GM19438 (cell line): ENCODE measurements at regions not wholly inside any gene's neighbourhood (a gene's known extent, or its start where the extent isn't known, plus 50 kb on each side); places are given as distances from the start of the nearest gene placed in this dataset.

ENCODE experiments used
- ATAC-seq: cut with Tn5 transposase; IDR thresholded peaks from one replicate; pipeline ENCODE4 v1.9.1; 2021; ENCODE audit warnings: low read depth; ENCODE audit not compliant: unreplicated experiment

- no peak for ATAC-seq
These were observed 196.1 kb downstream of the BCL11B start for GRCh38 chr14:99075771-99076375.

GRCh38 chr14:99077076-99077843, 194.7 kb downstream of the BCL11B start:
- no peak for ATAC-seq

- no peak for ATAC-seq
These were observed 194.2 kb downstream of the BCL11B start for GRCh38 chr14:99077844-99078236.

GRCh38 chr14:99078426-99078825, 193.6 kb downstream of the BCL11B start:
- ATAC-seq = no peak

- ATAC-seq = no peak
These were observed 192.8 kb downstream of the BCL11B start for GRCh38 chr14:99079061-99079727.

- ATAC-seq = no peak
These were observed 191.7 kb downstream of the BCL11B start for GRCh38 chr14:99080306-99080705.

DNA sequence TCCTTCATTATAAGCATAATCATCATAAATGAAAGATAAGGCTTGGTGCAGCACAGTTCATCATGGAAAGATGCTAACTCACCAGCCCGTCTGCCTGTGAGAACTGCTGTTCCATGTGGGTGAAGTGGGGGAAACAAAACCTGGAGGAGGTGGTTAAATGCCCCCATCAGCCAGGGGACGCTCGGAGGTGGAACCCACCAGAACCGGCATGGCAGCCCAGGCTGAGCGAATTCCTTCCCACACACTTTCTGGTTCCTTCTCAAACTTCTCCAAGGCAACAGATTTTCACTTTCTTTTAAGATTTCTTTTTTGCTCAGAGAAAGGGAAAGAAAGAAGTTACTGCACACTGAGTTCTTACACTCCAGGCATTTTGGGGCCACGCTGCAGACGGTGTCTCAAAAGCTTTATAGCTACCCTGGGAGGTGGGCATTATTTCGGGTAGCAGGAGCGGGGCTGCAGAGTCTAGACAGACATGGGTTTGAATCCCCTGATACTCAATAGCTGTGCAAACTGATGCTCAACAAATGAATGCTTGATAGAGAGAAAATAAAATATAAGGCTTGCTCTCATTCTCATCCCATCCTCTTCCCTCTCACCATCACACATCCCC, 190.7 kb downstream of the BCL11B start:
- no peak for ATAC-seq

- no peak for ATAC-seq
These were observed 190.1 kb downstream of the BCL11B start for GRCh38 chr14:99081880-99082279.

- no peak for ATAC-seq
These were observed 178.2 kb downstream of the BCL11B start for GRCh38 chr14:99093532-99094517.

DNA sequence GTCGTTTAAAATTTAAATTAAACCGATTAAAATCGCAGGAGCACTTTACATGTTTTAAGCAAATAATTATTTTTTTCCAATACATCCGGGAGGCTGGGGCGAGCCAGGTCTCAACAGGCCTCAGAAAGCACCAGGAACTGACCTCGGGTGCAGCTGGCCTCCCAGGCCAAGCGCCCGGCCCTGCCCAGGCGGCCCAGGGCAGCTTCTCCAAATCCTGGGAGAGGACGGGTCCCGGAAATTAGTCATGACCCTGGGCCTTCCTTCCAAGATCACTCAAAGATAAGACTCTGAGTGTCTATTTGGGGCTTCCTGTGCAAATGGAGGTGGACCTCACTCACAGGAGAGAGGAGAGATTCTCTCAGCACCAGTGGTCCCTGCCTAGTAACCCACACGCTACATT, 177.1 kb downstream of the BCL11B start:
- ATAC-seq = no peak

DNA sequence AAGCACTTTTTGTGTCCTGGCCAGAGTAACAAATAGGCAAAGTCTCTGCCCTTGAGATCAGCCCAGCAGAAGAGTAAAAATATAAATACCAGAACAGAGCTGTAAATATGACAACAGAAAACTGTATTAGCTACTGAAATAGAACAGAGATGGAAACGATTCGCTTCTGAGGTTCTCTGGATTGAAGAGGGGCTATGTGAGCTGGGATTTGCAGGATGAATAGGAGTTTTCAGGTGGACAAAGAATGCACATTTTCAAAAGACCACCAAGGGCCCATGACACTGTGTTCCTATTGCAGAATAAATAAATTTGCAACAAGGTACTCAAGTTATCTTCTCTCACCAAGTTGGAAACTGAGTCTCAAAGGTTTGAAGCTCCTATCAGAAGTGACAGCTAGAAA, 176.6 kb downstream of the BCL11B start:
- ATAC-seq = no peak

DNA sequence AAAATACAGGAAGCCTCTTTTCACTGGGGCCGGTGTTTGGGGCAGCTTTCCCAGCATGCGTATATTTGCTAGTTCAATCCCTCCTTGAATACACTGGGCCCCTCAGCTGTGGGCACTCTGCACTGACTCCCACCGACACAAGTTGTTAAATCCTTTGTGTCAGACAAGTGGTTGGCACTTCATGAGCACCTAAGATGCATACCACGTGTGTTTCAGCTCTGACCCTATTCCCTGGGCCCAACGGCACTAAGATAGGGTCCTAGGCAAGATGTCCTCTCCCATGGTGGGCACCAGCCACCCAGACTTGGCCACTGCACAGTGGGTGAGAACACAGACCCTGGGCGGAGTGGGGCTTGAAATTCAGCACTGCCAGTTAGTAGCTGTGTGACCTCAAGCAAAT, 173.8 kb downstream of the BCL11B start:
- no peak for ATAC-seq

DNA sequence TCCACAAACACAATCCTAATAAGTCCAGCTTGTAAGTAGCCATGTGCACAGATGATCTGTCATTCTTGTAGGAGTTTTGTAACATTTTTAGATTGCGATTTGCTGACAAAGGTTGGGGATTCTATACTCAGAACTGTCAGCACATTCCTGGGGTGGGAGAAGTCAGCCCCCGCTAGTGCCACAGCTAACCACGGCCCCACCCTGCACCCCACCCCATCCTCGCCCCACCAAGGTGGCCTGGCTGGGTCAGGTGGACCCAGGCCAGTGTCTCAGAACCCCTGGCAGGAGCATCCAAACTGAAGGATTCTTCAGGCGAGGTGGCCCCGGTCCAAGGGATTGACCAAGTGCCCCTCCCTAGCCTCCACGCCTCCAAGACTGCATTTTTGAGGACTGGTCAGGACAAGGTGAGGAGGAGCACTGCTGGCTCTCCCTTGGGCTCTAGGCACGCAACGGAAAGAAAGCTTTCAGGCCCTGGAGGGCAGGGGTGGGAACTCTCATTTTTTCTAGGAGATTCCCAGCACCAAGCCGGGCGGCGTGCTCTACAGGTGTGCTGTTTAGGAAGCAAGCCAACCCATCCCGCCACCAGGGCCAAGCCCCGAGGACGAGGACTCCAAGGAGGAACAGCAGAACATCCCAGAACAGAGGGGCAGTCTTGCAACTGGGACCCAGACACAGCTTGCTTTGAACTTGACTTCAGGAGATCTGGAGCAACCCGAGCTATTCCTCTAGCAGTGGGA, 172.8 kb downstream of the BCL11B start:
- ATAC-seq = no peak

- no peak for ATAC-seq
These were observed 171.3 kb downstream of the BCL11B start for GRCh38 chr14:99100497-99101270.

DNA sequence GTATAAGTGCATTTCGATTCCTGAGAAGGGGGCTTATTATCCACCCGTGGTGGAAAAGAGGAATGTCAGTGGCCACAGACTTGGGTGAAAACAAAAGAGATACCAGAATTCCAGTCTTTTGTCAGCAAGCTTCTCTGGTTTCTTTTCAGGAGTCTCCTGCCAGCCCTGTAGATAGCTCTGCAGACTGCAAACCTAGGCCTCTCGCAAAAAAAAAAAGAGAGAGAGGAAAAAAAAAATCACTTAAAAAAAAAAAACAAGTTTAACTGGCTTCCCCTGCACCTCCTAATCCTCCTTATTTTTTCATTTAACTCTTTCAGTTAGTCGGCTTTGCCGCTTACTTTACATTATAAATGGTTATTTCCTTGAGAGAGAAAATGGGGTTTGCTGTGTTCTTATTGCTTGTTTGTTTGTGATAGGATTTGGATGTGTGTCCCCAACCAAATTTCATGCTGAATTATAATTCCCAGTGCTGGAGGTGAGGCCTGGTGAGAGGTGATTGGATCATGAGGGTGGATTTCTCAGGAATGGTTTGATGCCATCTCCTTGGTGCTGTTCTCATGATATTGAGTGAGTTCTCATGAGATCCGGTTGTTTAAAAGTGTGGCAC, 170.0 kb downstream of the BCL11B start:
- no peak for ATAC-seq

DNA sequence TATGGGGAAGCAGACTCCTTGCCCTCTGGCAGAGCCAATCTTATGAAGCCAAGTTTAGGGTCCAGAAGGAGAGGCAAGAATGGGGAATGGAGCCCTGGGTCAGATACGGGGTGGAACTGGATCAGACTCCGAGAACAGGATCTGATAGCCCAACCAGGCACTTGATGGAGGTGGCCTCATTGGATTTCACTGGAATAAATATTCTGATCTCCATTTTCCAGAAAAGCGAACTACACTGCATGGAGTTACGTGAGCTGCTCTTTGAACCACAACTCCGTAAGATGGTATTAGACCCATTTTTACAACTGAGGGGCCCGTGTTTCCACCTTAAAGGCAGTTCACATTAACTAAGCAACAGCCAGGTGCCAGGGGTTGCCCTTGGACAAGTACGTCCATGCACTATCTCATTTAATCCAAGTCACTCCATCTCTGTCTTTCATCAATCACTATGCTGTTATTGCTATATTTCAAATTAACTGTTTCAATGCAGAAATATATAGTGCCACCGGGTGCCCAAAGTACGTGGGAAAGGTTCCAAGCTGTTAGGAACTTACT, 155.2 kb downstream of the BCL11B start:
- no peak for ATAC-seq

DNA sequence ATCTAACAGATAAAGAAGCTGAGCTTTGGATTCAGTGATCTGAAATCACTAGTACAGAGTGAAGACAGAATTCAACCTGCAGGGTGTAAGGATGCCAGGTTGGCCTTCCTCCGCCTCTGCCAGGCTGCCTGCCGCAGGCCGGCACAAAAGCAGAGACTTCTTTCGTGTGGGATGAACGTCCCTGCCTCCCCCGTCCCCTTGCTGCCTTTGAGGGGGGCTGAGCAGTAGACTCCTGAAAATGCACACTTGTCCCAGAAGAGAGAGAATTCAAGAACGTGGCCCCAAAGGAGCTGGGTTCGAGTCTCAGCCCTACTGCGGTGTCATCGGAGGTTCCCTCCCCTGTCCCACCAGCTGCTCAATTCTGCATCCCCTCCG, 154.3 kb downstream of the BCL11B start:
- no peak for ATAC-seq

- ATAC-seq = no peak
These were observed 153.8 kb downstream of the BCL11B start for GRCh38 chr14:99118046-99118721.
